Upper lobe of left lung (tissue), 6 donors: ENCODE measurements at regions not wholly inside any gene's neighbourhood (a gene's known extent, or its start where the extent isn't known, plus 50 kb on each side); places are given as distances from the start of the nearest gene placed in this dataset.

Source experiments
- ATAC-seq, 2 donors: fragments of 200-7000 bp; cut with Tn5 transposase; one replicate each; pipeline ENCODE4 v1.9.1; 2022; ENCODE audit warnings: mild to moderate bottlenecking in 2 of 2, moderate library complexity in 2 of 2; ENCODE audit not compliant: low FRiP score in 2 of 2
- DNase-seq, 2 donors: peaks; one replicate each; pipeline ENCODE4 v3.0.0-alpha.2; 2019 to 2020
- H3K27ac ChIP-seq, 4 donors: fragments of 200-600 bp; sonication (generic); one replicate each; pipeline ENCODE4 v1.5.1; 2016 to 2019
- H3K27me3 ChIP-seq, 4 donors: fragments of 200-600 bp; sonication (generic); one replicate each; pipeline ENCODE4 v1.5.1; 2017 to 2019
- H3K36me3 ChIP-seq, 4 donors: fragments of 200-600 bp; sonication (generic); one replicate each; pipeline ENCODE4 v1.5.1; 2016 to 2019
- H3K4me1 ChIP-seq, 4 donors: fragments of 200-600 bp; sonication (generic); one replicate each; pipeline ENCODE4 v1.5.1; 2018 to 2019
- H3K4me3 ChIP-seq, 4 donors: fragments of 200-600 bp; sonication (generic); one replicate each; pipeline ENCODE4 v1.5.1; 2017 to 2019; ENCODE audit warnings: mild to moderate bottlenecking in 2 of 4, moderate library complexity in 1 of 4
- H3K9me3 ChIP-seq, 4 donors: fragments of 200-600 bp; sonication (generic); one replicate each; pipeline ENCODE4 v1.5.1; 2018 to 2019
- EP300 ChIP-seq, 4 donors: sonication (generic); formaldehyde crosslinking; IDR thresholded peaks; one replicate each; pipeline ENCODE4 v1.5.1; 2017; ENCODE audit warnings: antibody characterized with exemption in 4 of 4, control low read depth in 2 of 4
- POLR2A ChIP-seq, 4 donors: fragments of 450-650 bp; IDR thresholded peaks; one replicate each; pipeline ENCODE4 v1.5.1; 2016 to 2017; ENCODE audit warnings: antibody characterized with exemption in 4 of 4, mild to moderate bottlenecking in 2 of 4
- POLR2AphosphoS5 ChIP-seq, 2 donors: sonication (generic); formaldehyde crosslinking; IDR thresholded peaks; one replicate each; pipeline ENCODE4 v1.5.1; 2017; ENCODE audit warnings: antibody characterized with exemption in 2 of 2
- WGBS, 2 donors: methylation state at CpG; one replicate each; pipeline ENCODE4 v1.1.5; 2017 to 2018; 5-methylcytosine and 5-hydroxymethylcytosine counted together
- TF ChIP-seq, protein P1 (sequence below), 6 experiments: fragments of 450-650 bp in 4 of 6; fragments of 200-600 bp in 2 of 6; sonication (generic) in 2 of 6; IDR thresholded peaks; one replicate each; pipeline ENCODE4 v1.5.1; 2016 to 2019; ENCODE audit warnings: antibody characterized with exemption in 6 of 6
- donor health status: DM: no; HTN: no; CAD: no; lungs with moderate emphysema.
- donor health status: DM: no; HTN: yes; CAD: no; lungs with severe emphysema.

- no peaks in the 10 kb centered on the region for H3K36me3 ChIP-seq
- DNase-seq (no peak), ATAC-seq (no peak)
- no peak overlapping the region for H3K4me3 ChIP-seq
- TF ChIP-seq POLR2AphosphoS5 (IDR thresholded peaks at IDR 0.05), result no peak
- no peak overlapping the region for H3K27ac ChIP-seq
- peaks cover 2 to 8% (median 7%) of the 10 kb centered on the region in 4 donors for H3K9me3 ChIP-seq
- 53 to 56% methylated on average over 3 of the region's 3 CpGs for WGBS, 2 donors
- H3K27me3 ChIP-seq, result no peaks in the 10 kb centered on the region
- no peaks in the 10 kb centered on the region for H3K4me1 ChIP-seq
These were observed 93.2 kb downstream of the AKR1D1 start for GRCh38 chr7:138169441-138169851.

DNA sequence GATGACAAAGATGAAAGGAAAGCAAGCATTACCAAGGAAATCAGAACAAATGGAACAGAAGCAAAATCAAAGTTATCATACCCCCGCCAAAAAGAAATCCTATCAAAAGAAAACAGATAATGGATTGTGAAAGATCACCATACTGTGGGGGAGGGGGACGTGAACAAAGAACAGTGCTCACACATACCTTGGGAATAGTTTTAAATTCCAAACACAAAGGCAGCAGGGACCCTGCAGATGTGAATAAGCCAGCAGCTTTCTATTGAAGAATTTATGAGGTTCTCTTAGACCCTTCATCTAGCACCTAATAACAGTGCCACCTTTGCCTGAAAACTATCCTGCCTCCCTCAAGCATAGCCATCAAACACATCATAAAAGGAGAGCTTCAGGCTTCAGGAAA lies 94.0 kb downstream of the AKR1D1 start:
- TF ChIP-seq EP300 (IDR thresholded peaks at IDR 0.05), result no peak
- TF ChIP-seq, protein P1, sequence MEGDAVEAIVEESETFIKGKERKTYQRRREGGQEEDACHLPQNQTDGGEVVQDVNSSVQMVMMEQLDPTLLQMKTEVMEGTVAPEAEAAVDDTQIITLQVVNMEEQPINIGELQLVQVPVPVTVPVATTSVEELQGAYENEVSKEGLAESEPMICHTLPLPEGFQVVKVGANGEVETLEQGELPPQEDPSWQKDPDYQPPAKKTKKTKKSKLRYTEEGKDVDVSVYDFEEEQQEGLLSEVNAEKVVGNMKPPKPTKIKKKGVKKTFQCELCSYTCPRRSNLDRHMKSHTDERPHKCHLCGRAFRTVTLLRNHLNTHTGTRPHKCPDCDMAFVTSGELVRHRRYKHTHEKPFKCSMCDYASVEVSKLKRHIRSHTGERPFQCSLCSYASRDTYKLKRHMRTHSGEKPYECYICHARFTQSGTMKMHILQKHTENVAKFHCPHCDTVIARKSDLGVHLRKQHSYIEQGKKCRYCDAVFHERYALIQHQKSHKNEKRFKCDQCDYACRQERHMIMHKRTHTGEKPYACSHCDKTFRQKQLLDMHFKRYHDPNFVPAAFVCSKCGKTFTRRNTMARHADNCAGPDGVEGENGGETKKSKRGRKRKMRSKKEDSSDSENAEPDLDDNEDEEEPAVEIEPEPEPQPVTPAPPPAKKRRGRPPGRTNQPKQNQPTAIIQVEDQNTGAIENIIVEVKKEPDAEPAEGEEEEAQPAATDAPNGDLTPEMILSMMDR (IDR thresholded peaks at IDR 0.05), result no peak
- TF ChIP-seq POLR2AphosphoS5 (IDR thresholded peaks at IDR 0.05), result no peak
- no peak for TF ChIP-seq POLR2A (IDR thresholded peaks at IDR 0.05)
- Histone ChIP-seq H3K4me3 (no peak overlapping the region), H3K27ac (no peak overlapping the region), H3K36me3 (no peaks in the 10 kb centered on the region), H3K9me3 (peaks cover 0 to 2% (median 1%) of the 10 kb centered on the region in 4 donors), H3K27me3 (no peaks in the 10 kb centered on the region), H3K4me1 (no peaks in the 10 kb centered on the region)
- ATAC-seq (no peak), DNase-seq (no peak)
- 65 to 87% methylated on average over 2 of the region's 2 CpGs for WGBS, 2 donors

GRCh38 chr7:138170959-138171703 lies 94.9 kb downstream of the AKR1D1 start:
- no peak overlapping the region for H3K27ac ChIP-seq
- TF ChIP-seq EP300 (IDR thresholded peaks at IDR 0.05), result no peak
- TF ChIP-seq, protein P1 (IDR thresholded peaks at IDR 0.05), result no peak
- TF ChIP-seq POLR2AphosphoS5 (IDR thresholded peaks at IDR 0.05), result no peak
- TF ChIP-seq POLR2A (IDR thresholded peaks at IDR 0.05), result no peak
- no peaks in the 10 kb centered on the region for H3K27me3 ChIP-seq
- no peak overlapping the region for H3K4me3 ChIP-seq
- H3K4me1 ChIP-seq, result no peaks in the 10 kb centered on the region
- peaks cover 0 to 2% (median 1%) of the 10 kb centered on the region in 4 donors for H3K9me3 ChIP-seq
- no peak for ATAC-seq
- DNase-seq, result no peak
- WGBS, 2 donors, result 87 to 89% methylated on average over 7 of the region's 7 CpGs
- H3K36me3 ChIP-seq, result no peaks in the 10 kb centered on the region

DNA sequence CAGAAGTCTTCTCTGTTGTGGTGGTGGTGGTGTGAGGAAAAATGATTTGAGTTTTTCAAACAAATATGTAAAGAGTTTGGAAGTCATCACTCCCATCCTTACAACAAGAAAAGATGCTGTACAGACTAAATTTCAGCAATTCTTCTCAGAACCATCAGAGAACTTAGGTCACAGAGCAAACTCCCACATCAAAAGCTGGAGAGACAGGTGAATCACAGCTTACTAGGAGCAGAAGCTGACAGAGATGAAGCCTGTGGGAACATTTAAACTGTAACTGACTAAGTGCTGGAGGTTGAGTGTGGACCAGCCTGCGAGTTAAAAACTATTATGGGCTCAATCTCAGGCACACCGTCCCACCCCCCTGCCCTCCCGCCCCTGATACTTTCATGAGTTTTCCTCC lies 97.3 kb downstream of the AKR1D1 start:
- 77 to 98% methylated on average over 3 of the region's 3 CpGs for WGBS, 2 donors
- Histone ChIP-seq H3K4me3 (no peak overlapping the region), H3K27ac (no peak overlapping the region), H3K4me1 (no peaks in the 10 kb centered on the region), H3K9me3 (peaks cover 0 to 2% (median 1%) of the 10 kb centered on the region in 4 donors), H3K36me3 (no peaks in the 10 kb centered on the region), H3K27me3 (no peaks in the 10 kb centered on the region)
- DNase-seq (no peak), ATAC-seq (no peak)
- TF ChIP-seq, protein P1 (IDR thresholded peaks at IDR 0.05), result no peak
- no peak for TF ChIP-seq POLR2AphosphoS5 (IDR thresholded peaks at IDR 0.05)
- TF ChIP-seq POLR2A (IDR thresholded peaks at IDR 0.05), result no peak
- no peak for TF ChIP-seq EP300 (IDR thresholded peaks at IDR 0.05)

- no peaks in the 10 kb centered on the region for H3K36me3 ChIP-seq
- TF ChIP-seq POLR2AphosphoS5 (IDR thresholded peaks at IDR 0.05) (no peak), POLR2A (IDR thresholded peaks at IDR 0.05) (no peak), EP300 (IDR thresholded peaks at IDR 0.05) (no peak)
- TF ChIP-seq, protein P1 (IDR thresholded peaks at IDR 0.05), result no peak
These were observed 99.8 kb downstream of the AKR1D1 start for GRCh38 chr7:138176060-138176459.

More at GRCh38 chr7:138176060-138176459, 99.8 kb downstream of the AKR1D1 start:
- H3K4me3 ChIP-seq, result no peak overlapping the region
- H3K27me3 ChIP-seq, result no peaks in the 10 kb centered on the region
- 95% methylated on average over 5 of the region's 5 CpGs for WGBS, 2 donors
- DNase-seq (no peak), ATAC-seq (no peak)
- no peak overlapping the region for H3K27ac ChIP-seq
- H3K4me1 ChIP-seq, result no peaks in the 10 kb centered on the region
- H3K9me3 ChIP-seq, result peaks cover 0 to 2% (median 1%) of the 10 kb centered on the region in 4 donors
